Left hindlimb (tissue), 1 donor: ENCODE measurements at regions not wholly inside any gene's neighbourhood (a gene's known extent, or its start where the extent isn't known, plus 50 kb on each side); places are given as distances from the start of the nearest gene placed in this dataset.

ENCODE experiments used
- DNase-seq: peaks from one replicate; pipeline ENCODE4 v3.0.0-alpha.2; 2018

DNA sequence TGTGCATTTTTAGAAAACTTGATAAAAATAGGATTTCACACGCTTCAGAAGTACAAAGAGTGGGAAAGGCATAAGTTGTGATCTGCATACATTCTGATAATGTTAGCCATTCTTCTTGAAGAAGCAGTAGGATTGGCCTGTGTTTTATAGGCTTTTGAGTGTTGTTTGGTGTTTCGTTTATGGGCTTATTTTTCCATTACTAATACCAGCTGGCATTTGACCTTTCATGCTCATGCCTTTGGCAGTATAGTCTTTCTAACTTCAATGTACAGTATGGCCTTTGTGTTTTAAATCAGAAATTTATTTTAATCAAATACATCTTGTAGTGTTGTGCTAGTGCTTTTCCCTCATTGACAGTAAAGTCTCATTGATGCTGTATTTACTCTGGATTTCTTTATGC lies 51.5 kb upstream of the SLC4A4 start:
- no peak for DNase-seq

DNA sequence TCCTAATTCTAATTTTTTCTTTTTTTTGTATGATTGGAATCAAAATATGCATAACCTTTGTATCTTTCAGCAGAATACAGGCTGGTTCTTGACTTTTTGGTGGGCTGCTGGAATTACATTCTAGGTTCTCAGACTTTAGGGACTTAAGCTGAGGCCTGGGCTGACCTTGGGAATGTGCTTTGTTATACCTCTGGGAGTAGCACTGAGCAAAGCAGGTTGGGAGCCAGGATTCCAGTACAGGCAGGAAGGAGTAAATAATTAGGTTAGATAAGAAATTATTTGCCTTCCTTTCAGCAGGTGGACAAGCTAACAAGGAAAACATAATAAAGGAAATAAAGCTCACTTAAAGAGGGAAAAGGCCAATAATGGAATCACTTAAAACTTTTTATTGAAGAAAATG lies 49.9 kb upstream of the SLC4A4 start:
- DNase-seq, result no peak
